T-cell (primary cell): ENCODE measurements at regions not wholly inside any gene's neighbourhood (a gene's known extent, or its start where the extent isn't known, plus 50 kb on each side); places are given as distances from the start of the nearest gene placed in this dataset.

Experiments
- ATAC-seq, 4 experiments: fragments of 200-7000 bp in 3 of 4; fragments of 150-1000 bp in 1 of 4; cut with Tn5 transposase; replicated peaks in 1 of 4; 1 replicate in 3 of 4; 2 replicates in 1 of 4; pipeline ENCODE4 v1.10.0; 2021; ENCODE audit warnings: moderate library complexity in 3 of 4, mild to moderate bottlenecking in 2 of 4, moderate number of reproducible peaks in 1 of 4
- CTCF ChIA-PET, 2 donors: fragments of 300-600 bp; sonication (Branson Sonifier 250); formaldehyde crosslinking; loops; one replicate each; lab custom pipeline; 2022; ENCODE audit warnings: antibody characterized with exemption in 2 of 2; lab: Charles Lee
- POLR2A ChIA-PET, 2 donors: fragments of 300-600 bp; sonication (Branson Sonifier 250); formaldehyde crosslinking; loops; one replicate each; lab custom pipeline; 2022; ENCODE audit warnings: antibody characterized with exemption in 2 of 2; lab: Charles Lee
- DNase-seq, 35 experiments: peaks; one replicate each; pipeline versions ENCODE4 v3.0.0 to v3.0.0-alpha.2; 2013 to 2023
- H3K27ac ChIP-seq: one replicate; pipeline ENCODE4 v1.5.1; 2013; ENCODE audit warnings: low read length
- H3K27me3 ChIP-seq, 2 experiments: replicated peaks in 1 of 2; 1 replicate in 1 of 2; 2 replicates in 1 of 2; pipeline versions ENCODE4 v1.6.1 to v1.7.0; 2013; ENCODE audit warnings: low read length in 1 of 2, mixed read lengths in 1 of 2; ENCODE audit not compliant: control insufficient read depth in 2 of 2, insufficient read depth in 2 of 2; ENCODE audit errors: extremely low read depth in 1 of 2
- H3K36me3 ChIP-seq, 2 donors: 1 replicate in 1 of 2; 2 replicates in 1 of 2; pipeline versions ENCODE4 v1.6.1 to v1.7.0; 2013; ENCODE audit warnings: low read length in 1 of 2; ENCODE audit not compliant: control insufficient read depth in 2 of 2, insufficient read depth in 1 of 2; ENCODE audit errors: extremely low read depth in 1 of 2
- H3K4me1 ChIP-seq, 2 experiments: 1 replicate in 1 of 2; 2 replicates in 1 of 2; pipeline versions ENCODE4 v1.6.1 to v1.7.0; 2013; ENCODE audit warnings: low read length in 2 of 2, mixed read lengths in 1 of 2; ENCODE audit not compliant: insufficient read depth in 2 of 2, control insufficient read depth in 1 of 2; ENCODE audit errors: extremely low read depth in 1 of 2
- H3K4me3 ChIP-seq, 2 donors: 1 replicate in 1 of 2; 2 replicates in 1 of 2; pipeline versions ENCODE4 v1.5.1 to v1.7.0; 2013; ENCODE audit warnings: mild to moderate bottlenecking in 2 of 2, low read length in 1 of 2, moderate library complexity in 1 of 2; ENCODE audit not compliant: control insufficient read depth in 1 of 2; ENCODE audit errors: extremely low read depth in 1 of 2
- H3K9me3 ChIP-seq: 2 replicates; pipeline ENCODE4 v1.7.0; 2013
- H3K27ac Mint-ChIP-seq, 2 donors: one replicate each; pipeline ENCODE4 v1.8.0; 2020 to 2021; ENCODE audit warnings: mild to moderate bottlenecking in 2 of 2, mixed read lengths in 2 of 2
- H3K27me3 Mint-ChIP-seq, 2 donors: one replicate each; pipeline ENCODE4 v1.8.0; 2021 to 2022; ENCODE audit warnings: mixed read lengths in 2 of 2
- H3K36me3 Mint-ChIP-seq: one replicate; pipeline ENCODE4 v1.8.0; 2021; ENCODE audit warnings: mixed read lengths
- H3K4me1 Mint-ChIP-seq, 3 donors: one replicate each; pipeline ENCODE4 v1.8.0; 2020 to 2022; ENCODE audit warnings: mixed read lengths in 3 of 3, mild to moderate bottlenecking in 1 of 3
- H3K4me3 Mint-ChIP-seq, 3 donors: one replicate each; pipeline ENCODE4 v1.8.0; 2020 to 2022; ENCODE audit warnings: mild to moderate bottlenecking in 3 of 3, mixed read lengths in 3 of 3, moderate library complexity in 3 of 3
- H3K9me3 Mint-ChIP-seq, 3 donors: one replicate each; pipeline ENCODE4 v1.8.0; 2020 to 2022; ENCODE audit warnings: mixed read lengths in 3 of 3
- WGBS: methylation state at CpG from one replicate; pipeline ENCODE4 v1.1.5; 2013; ENCODE audit warnings: missing lambda C conversion rate; ENCODE audit not compliant: insufficient coverage; 5-methylcytosine and 5-hydroxymethylcytosine counted together

DNA sequence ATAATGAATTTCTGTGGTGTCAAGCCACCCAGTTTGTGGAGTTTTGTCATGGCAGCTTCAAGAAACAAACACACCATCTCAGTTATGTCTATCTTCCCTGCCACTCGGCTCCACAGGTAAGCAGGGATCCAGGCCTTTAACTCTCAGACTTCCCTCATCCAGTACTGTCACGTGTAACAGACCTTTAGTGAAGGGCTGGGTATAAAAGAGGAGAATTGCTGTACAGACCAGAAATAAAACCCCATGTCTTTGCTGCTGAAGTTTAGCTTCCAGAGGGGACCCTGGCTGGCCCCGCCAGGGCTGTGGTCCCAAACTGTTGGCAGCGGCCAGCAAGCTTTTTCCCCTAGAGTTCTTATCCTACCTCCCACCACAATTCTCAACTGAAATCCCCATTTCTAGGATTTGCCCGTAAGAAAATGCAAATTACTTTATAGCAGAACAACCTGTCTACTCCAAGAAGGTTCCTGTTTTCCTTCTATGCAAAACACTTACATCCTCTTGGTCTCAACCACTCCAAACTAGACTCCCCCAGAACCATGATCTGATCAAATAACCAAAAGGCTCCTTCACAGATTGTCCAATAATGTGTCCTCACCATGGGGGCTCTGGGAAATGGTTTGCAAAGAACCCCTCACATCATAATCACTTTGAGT, 438.0 kb upstream of the ID2 start:
- POLR2A ChIA-PET, result no interaction called here
- Mint-ChIP-seq H3K36me3 (peaks cover 8% of the 10 kb centered on the region), H3K27ac (no peak overlapping the region), H3K9me3 (peaks cover 9 to 37% (median 11%) of the 10 kb centered on the region in 3 donors), H3K4me1 (peaks cover 9 to 13% (median 11%) of the 10 kb centered on the region in 3 donors), H3K27me3 (peaks cover under 1 to 5% of the 10 kb centered on the region in 2 donors), H3K4me3 (no peak overlapping the region)
- no peaks in the 10 kb centered on the region for H3K36me3 ChIP-seq
- ATAC-seq, result no peak
- no peaks in the 10 kb centered on the region for H3K27me3 ChIP-seq
- H3K4me1 ChIP-seq, result no peaks in the 10 kb centered on the region
- no peak overlapping the region for H3K27ac ChIP-seq
- CTCF ChIA-PET, result no interaction called here
- no peak for DNase-seq
- H3K4me3 ChIP-seq, result no peak overlapping the region
- no peaks in the 10 kb centered on the region for H3K9me3 ChIP-seq
- WGBS, result 92% methylated on average over 3 of the region's 5 CpGs

DNA sequence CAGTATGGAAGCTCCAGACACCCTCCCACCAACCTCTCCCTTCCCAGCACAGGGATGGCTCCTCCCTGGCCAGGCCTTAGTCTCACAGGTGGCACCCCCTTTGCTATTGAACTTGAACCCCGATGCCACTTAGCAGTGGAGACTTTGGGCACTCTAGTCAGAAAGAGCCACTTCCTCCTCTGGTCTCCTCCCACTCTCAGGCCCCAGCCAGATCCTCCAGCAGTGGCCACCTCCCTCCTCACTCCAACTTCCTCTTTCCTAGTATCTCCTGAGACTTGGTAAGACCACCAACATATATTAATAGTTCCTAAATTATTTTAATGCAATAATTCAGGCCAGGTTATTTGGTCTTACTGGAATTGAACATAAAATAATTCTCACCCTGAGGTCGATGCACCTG, 437.2 kb upstream of the ID2 start:
- Mint-ChIP-seq H3K27ac (no peak overlapping the region), H3K9me3 (peaks cover 9 to 37% (median 11%) of the 10 kb centered on the region in 3 donors), H3K4me3 (no peak overlapping the region), H3K36me3 (peaks cover 8% of the 10 kb centered on the region), H3K4me1 (peaks cover 3 to 5% (median 5%) of the 10 kb centered on the region in 3 donors), H3K27me3 (peaks cover 0 to 5% of the 10 kb centered on the region in 2 donors)
- Histone ChIP-seq H3K27ac (no peak overlapping the region), H3K27me3 (no peaks in the 10 kb centered on the region), H3K9me3 (no peaks in the 10 kb centered on the region), H3K4me3 (no peak overlapping the region), H3K4me1 (no peaks in the 10 kb centered on the region), H3K36me3 (no peaks in the 10 kb centered on the region)
- POLR2A ChIA-PET, result no interaction called here
- CTCF ChIA-PET, result no interaction called here
- WGBS, result 38% methylated on average over 1 of the region's 2 CpGs
- ATAC-seq (no peak), DNase-seq (no peak)

DNA sequence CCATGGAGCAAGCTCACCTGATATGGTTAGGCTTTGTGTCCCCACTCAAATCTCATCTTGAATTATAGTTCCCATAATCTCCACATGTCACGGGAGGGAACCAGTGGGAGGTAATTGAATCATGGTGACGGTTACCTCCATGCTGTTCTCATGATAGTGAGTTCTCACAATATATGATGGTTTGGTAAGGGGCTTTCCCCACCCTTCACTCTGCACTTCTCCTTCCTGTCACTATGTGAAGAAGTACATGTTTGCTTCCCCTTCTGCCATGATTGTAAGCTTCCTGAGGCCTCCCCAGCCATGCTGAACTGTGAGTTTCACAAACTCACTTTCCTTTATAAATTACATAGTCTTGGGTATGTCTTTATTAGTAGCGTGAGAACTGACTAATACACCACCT, 435.7 kb upstream of the ID2 start:
- Mint-ChIP-seq H3K27me3 (peaks cover 0 to 2% of the 10 kb centered on the region in 2 donors), H3K4me1 (no peaks in the 10 kb centered on the region), H3K9me3 (peaks cover 9 to 44% (median 14%) of the 10 kb centered on the region in 3 donors), H3K4me3 (no peak overlapping the region), H3K27ac (no peak overlapping the region), H3K36me3 (peaks cover 8% of the 10 kb centered on the region)
- DNase-seq, result no peak
- ChIA-PET POLR2A (no interaction called here), CTCF (no interaction called here)
- H3K4me1 ChIP-seq, result no peaks in the 10 kb centered on the region
- no peaks in the 10 kb centered on the region for H3K9me3 ChIP-seq
- no peaks in the 10 kb centered on the region for H3K36me3 ChIP-seq
- H3K27ac ChIP-seq, result no peak overlapping the region
- H3K4me3 ChIP-seq, result no peak overlapping the region
- no peaks in the 10 kb centered on the region for H3K27me3 ChIP-seq
- no CpG with 5 or more reads among the region's 3 CpGs for WGBS
- ATAC-seq, result no peak

DNA sequence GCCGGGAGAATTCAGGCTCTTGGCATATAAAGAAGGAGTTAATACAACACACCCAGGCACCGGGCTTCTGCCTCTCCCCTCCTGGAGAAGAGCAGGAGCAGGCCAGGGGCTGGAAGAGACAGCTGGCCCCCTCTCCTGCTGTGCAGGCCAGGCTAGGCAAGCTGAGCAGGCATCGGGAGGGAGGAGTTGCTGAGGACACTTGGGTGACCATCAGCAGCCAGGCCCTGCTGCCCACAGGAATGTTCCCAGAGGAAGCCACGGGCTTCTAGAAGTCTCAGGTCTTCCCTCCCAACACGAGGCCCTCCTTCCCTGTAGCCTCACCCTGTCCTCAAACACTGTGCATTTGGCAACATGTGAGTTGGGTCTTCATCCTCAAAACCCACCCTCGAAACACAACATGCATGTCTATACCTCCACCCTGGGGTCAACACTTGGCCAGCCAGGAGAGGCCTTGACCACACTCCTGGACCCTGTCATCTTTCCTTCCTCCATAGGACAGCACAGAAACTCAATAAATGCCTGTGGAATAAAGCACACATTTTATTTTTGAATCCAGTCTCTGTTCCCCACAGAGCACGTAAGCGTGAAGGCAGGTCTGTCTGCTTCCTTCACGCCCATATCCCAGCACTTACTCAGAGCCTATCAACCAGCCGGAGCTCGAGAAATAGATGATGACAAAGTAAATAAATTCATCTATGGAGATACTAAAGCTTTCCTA, 433.8 kb upstream of the ID2 start:
- WGBS, result 68% methylated on average over 5 of the region's 11 CpGs
- H3K4me1 ChIP-seq, result no peaks in the 10 kb centered on the region
- H3K9me3 ChIP-seq, result no peaks in the 10 kb centered on the region
- no peak for DNase-seq
- Mint-ChIP-seq H3K27me3 (no peaks in the 10 kb centered on the region), H3K9me3 (peaks cover 9 to 43% (median 14%) of the 10 kb centered on the region in 3 donors), H3K4me3 (no peak overlapping the region), H3K4me1 (no peaks in the 10 kb centered on the region), H3K27ac (no peak overlapping the region), H3K36me3 (peaks cover 8% of the 10 kb centered on the region)
- no peak for ATAC-seq
- CTCF ChIA-PET, result no interaction called here
- no peaks in the 10 kb centered on the region for H3K36me3 ChIP-seq
- POLR2A ChIA-PET, result no interaction called here
- H3K27ac ChIP-seq, result no peak overlapping the region
- no peaks in the 10 kb centered on the region for H3K27me3 ChIP-seq
- no peak overlapping the region for H3K4me3 ChIP-seq

DNA sequence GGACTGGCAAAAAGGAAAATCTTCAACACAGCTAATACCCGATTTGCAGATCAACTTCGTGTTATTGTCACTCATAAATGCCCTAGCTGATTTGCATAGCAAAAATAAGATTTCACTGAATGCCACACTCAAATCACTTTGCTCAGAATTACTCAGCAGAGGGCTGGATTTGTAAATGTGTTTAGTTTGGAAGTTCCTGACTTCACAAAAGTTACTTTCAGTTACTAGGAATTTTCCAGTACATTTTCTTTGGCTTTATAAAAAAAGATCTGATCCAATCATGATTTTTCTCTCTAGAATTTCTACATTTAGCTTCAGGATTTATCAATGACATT, 433.3 kb upstream of the ID2 start:
- peaks cover 9 to 38% (median 14%) of the 10 kb centered on the region in 3 donors for H3K9me3 Mint-ChIP-seq
- no peak overlapping the region for H3K4me3 Mint-ChIP-seq
- WGBS, result no CpG with 5 or more reads among the region's 2 CpGs
- H3K27me3 Mint-ChIP-seq, result no peaks in the 10 kb centered on the region
- ChIA-PET POLR2A (no interaction called here), CTCF (no interaction called here)
- H3K4me1 ChIP-seq, result peaks cover 0 to under 1% of the 10 kb centered on the region in 2 experiments
- no peak overlapping the region for H3K4me3 ChIP-seq
- no peak for ATAC-seq
- H3K27ac Mint-ChIP-seq, result no peak overlapping the region
- no peaks in the 10 kb centered on the region for H3K36me3 ChIP-seq
- peaks cover 5% of the 10 kb centered on the region for H3K36me3 Mint-ChIP-seq
- peaks cover 0 to 3% (median 2%) of the 10 kb centered on the region in 3 donors for H3K4me1 Mint-ChIP-seq
- H3K27me3 ChIP-seq, result no peaks in the 10 kb centered on the region
- H3K9me3 ChIP-seq, result no peaks in the 10 kb centered on the region
- no peak overlapping the region for H3K27ac ChIP-seq
- DNase-seq, result no peak

DNA sequence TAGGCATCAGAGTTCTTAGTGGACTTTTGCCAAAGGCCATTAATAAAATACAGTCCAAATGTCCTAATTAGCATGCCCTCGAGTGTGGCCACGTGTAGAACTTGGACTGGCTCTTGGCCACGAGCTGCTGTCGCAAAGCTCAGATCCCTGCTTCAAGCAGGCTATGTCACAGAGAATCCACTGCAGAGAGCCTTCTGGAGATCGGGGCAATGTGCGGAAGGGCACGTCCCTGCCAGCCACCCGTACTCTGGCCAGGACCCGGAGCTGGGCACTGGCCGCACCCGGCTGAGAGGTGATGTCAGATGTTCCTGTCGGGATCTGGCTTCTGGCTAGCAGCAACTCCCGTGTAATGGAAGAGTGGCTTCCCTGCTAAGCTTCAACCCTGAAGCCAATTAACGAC, 432.7 kb upstream of the ID2 start:
- DNase-seq (no peak), ATAC-seq (no peak)
- ChIA-PET CTCF (no interaction called here), POLR2A (no interaction called here)
- no peaks in the 10 kb centered on the region for H3K36me3 ChIP-seq
- peaks cover 9 to 32% (median 11%) of the 10 kb centered on the region in 3 donors for H3K9me3 Mint-ChIP-seq
- H3K27me3 Mint-ChIP-seq, result no peaks in the 10 kb centered on the region
- H3K27me3 ChIP-seq, result no peaks in the 10 kb centered on the region
- peaks cover 0 to 3% of the 10 kb centered on the region in 2 experiments for H3K4me1 ChIP-seq
- no peak overlapping the region for H3K4me3 Mint-ChIP-seq
- peaks cover 4 to 9% (median 8%) of the 10 kb centered on the region in 3 donors for H3K4me1 Mint-ChIP-seq
- 100% methylated on average over 8 of the region's 14 CpGs for WGBS
- H3K36me3 Mint-ChIP-seq, result peaks cover 5% of the 10 kb centered on the region
- H3K4me3 ChIP-seq, result no peak overlapping the region
- no peak overlapping the region for H3K27ac ChIP-seq
- no peaks in the 10 kb centered on the region for H3K9me3 ChIP-seq
- H3K27ac Mint-ChIP-seq, result no peak overlapping the region
